K562 (cell line): ENCODE measurements at regions not wholly inside any gene's neighbourhood (a gene's known extent, or its start where the extent isn't known, plus 50 kb on each side); places are given as distances from the start of the nearest gene placed in this dataset.

Experiments
- ATAC-seq: fragments of 200-7000 bp; cut with Tn5 transposase; 3 replicates; pipeline ENCODE4 v1.9.1; 2020; ENCODE audit warnings: moderate library complexity
- BruUV-seq: library from RNA; stranded (reverse); fragments of 400-500 nt; replicated peaks from 2 replicates; lab custom pipeline; 2021; lab: Mats Ljungman, UMichigan
- CTCF ChIA-PET: fragments of 300-600 bp; formaldehyde crosslinking; extraction: SDS; loops from one replicate; lab custom pipeline; 2021; ENCODE audit warnings: low intra/inter-chr PET ratio; lab: Yijun Ruan, JAX
- POLR2A ChIA-PET: fragments of 300-600, 350-650 bp; sonication (Branson Sonifier 250); formaldehyde crosslinking; extraction: SDS; loops from one replicate; lab custom pipeline; 2021; ENCODE audit warnings: antibody characterized with exemption, inconsistent platforms; lab: Yijun Ruan, JAX
- DNase-seq, 4 experiments: peaks; one replicate each; pipeline versions ENCODE4 v3.0.0 to v3.0.0-alpha.2; 2011 to 2018; ENCODE audit warnings: low spot score in 3 of 4, mixed read lengths in 3 of 4; ENCODE audit errors: extremely low read depth in 1 of 4
- FAIRE-seq: peaks from 2 replicates; lab custom pipeline; 2011; peaks lifted over from hg19 to GRCh38; lab: Jason Lieb, UNC
- H2AFZ ChIP-seq: 2 replicates; pipeline ENCODE4 v1.6.0; 2011; ENCODE audit warnings: low read depth, low read length, control low read depth, inconsistent platforms
- H3K27ac ChIP-seq: fragments of 200-600 bp; 3 replicates; pipeline ENCODE4 v1.8.0; 2011; ENCODE audit warnings: low read depth, mild to moderate bottlenecking, control low read depth, inconsistent platforms, low read length, moderate library complexity, mixed read lengths; ENCODE audit errors: extremely low read depth
- H3K27me3 ChIP-seq, 2 experiments: fragments of 300-600 bp in 1 of 2; 2 replicates in 1 of 2; 3 replicates in 1 of 2; pipeline versions ENCODE4 v1.6.0 to v1.8.0; 2011; ENCODE audit warnings: inconsistent platforms in 2 of 2, low read length in 2 of 2, mild to moderate bottlenecking in 1 of 2, mixed read lengths in 1 of 2, moderate library complexity in 1 of 2; ENCODE audit not compliant: control insufficient read depth in 2 of 2, insufficient read depth in 2 of 2
- H3K36me3 ChIP-seq: fragments of 300-600 bp; 3 replicates; pipeline ENCODE4 v1.8.0; 2011; ENCODE audit warnings: mild to moderate bottlenecking, low read length, inconsistent platforms; ENCODE audit not compliant: control insufficient read depth, insufficient read depth
- H3K4me1 ChIP-seq, 2 experiments: fragments of 200-600 bp in 1 of 2; replicated peaks in 1 of 2; 2 replicates in 1 of 2; 3 replicates in 1 of 2; pipeline versions ENCODE4 v1.5.1 to v1.8.0; 2011; ENCODE audit warnings: inconsistent platforms in 2 of 2, low read length in 2 of 2, mild to moderate bottlenecking in 1 of 2, mixed read lengths in 1 of 2, moderate library complexity in 1 of 2; ENCODE audit not compliant: control insufficient read depth in 2 of 2, insufficient read depth in 2 of 2
- H3K4me2 ChIP-seq: 2 replicates; pipeline ENCODE4 v1.6.1; 2011; ENCODE audit warnings: low read length, control low read depth, inconsistent platforms, mixed read lengths; ENCODE audit not compliant: insufficient read depth
- H3K4me3 ChIP-seq: fragments of 200-600 bp; sonication (generic), shearing (Covaris generic); 2 replicates; pipeline ENCODE4 v1.5.1; 2016; ENCODE audit warnings: control low read depth, inconsistent platforms
- H3K79me2 ChIP-seq: fragments of 200-600 bp; 3 replicates; pipeline ENCODE4 v1.8.0; 2011; ENCODE audit warnings: low read length, inconsistent platforms; ENCODE audit not compliant: control insufficient read depth, insufficient read depth
- H3K9ac ChIP-seq, 2 experiments: 2 replicates each; pipeline versions ENCODE4 v1.6.0 to v1.6.1; 2011; ENCODE audit warnings: low read depth in 2 of 2, low read length in 2 of 2, control low read depth in 1 of 2, inconsistent platforms in 1 of 2, mild to moderate bottlenecking in 1 of 2, mixed read lengths in 1 of 2; ENCODE audit not compliant: insufficient read depth in 1 of 2
- H3K9me1 ChIP-seq: one replicate; pipeline ENCODE4 v1.6.0; 2011; ENCODE audit warnings: inconsistent platforms, mild to moderate bottlenecking, low read length, moderate library complexity; ENCODE audit not compliant: control insufficient read depth, insufficient read depth
- H3K9me3 ChIP-seq: replicated peaks from 2 replicates; pipeline ENCODE4 v1.5.1; 2011; ENCODE audit warnings: low read depth, low read length, inconsistent platforms; ENCODE audit not compliant: control insufficient read depth, insufficient read depth
- H4K20me1 ChIP-seq: replicated peaks from 2 replicates; pipeline ENCODE4 v1.6.1; 2011; ENCODE audit warnings: low read length, inconsistent platforms, mixed read lengths; ENCODE audit not compliant: control insufficient read depth, insufficient read depth
- E4F1 ChIP-seq: fragments of 250-450 bp; sonication (Bioruptor Pico); IDR thresholded peaks from 2 replicates; pipeline ENCODE4 v1.5.0; 2021; ENCODE audit warnings: mild to moderate bottlenecking, borderline replicate concordance
- EWSR1 ChIP-seq: fragments of 450-650 bp; IDR thresholded peaks from 2 replicates; pipeline ENCODE4 v1.6.1; 2018; ENCODE audit warnings: borderline replicate concordance, mild to moderate bottlenecking, low read depth, moderate library complexity; ENCODE audit not compliant: partially characterized antibody
- NFIC ChIP-seq: fragments of 450-650 bp; IDR thresholded peaks from 2 replicates; pipeline ENCODE4 v1.6.1; 2017; ENCODE audit warnings: mild to moderate bottlenecking, inconsistent platforms
- ZKSCAN1 ChIP-seq: fragments of 150-350 bp; IDR thresholded peaks from 2 replicates; pipeline ENCODE4 v1.6.1; 2016; ENCODE audit warnings: low read depth, low read length
- WGBS: fragments of 100-300 bp; shearing (Covaris generic); methylation state at CpG from one replicate; pipeline ENCODE4 v1.1.6; 2016; ENCODE audit warnings: low coverage, mixed read lengths; ENCODE audit not compliant: insufficient coverage; ENCODE audit errors: missing lambda C conversion rate; 5-methylcytosine and 5-hydroxymethylcytosine counted together
- in situ Hi-C: fragments of 300-500 bp; cut with MboI; formaldehyde crosslinking; loops from 4 replicates; pipeline ENCODE4 v1.15.0; 2018; ENCODE audit warnings: inconsistent platforms, mixed read lengths
- intact Hi-C: fragments of 100-400 bp; cut with micrococcal nuclease; formaldehyde crosslinking; loops from 2 replicates; pipeline ENCODE4 v1.14.2; 2022

- TF ChIP-seq E4F1 (CRISPR knock-in tag) (no peak), ZKSCAN1 (no peak)
Measured at GRCh38 chr5:74083096-74083791, 457.2 kb downstream of the ARHGEF28 start (continued).

- Histone ChIP-seq H3K4me3 (no peak overlapping the region), H3K36me3 (no peaks in the 10 kb centered on the region), H3K27me3 (no peaks in the 10 kb centered on the region; a peak in 1 of 5 replicates), H3K27ac (no peak overlapping the region), H3K9me1 (no peaks in the 10 kb centered on the region), H3K79me2 (no peaks in the 10 kb centered on the region), H3K9me3 (no peaks in the 10 kb centered on the region), H3K9ac (no peak overlapping the region), H3K4me1 (no peaks in the 10 kb centered on the region), H4K20me1 (no peaks in the 10 kb centered on the region), H2AFZ (no peak overlapping the region), H3K4me2 (no peak overlapping the region)
- POLR2A ChIA-PET: no interaction called here
- BruUV-seq: no TSS peak
- CTCF ChIA-PET: no interaction called here
- FAIRE-seq (no peak), DNase-seq (no peak), ATAC-seq (no peak)
- in situ Hi-C loops (no loop called here), intact Hi-C loops (no loop called here)
- TF ChIP-seq NFIC (no peak), EWSR1 (no peak)
- 0% methylated on average over 4 of the region's 4 CpGs for WGBS
Measured at GRCh38 chr5:74082512-74083055, 456.6 kb downstream of the ARHGEF28 start.
